NOMO-1 treated with dmso at 0.1 percent for 144 hours (cell line): ENCODE measurements at regions not wholly inside any gene's neighbourhood (a gene's known extent, or its start where the extent isn't known, plus 50 kb on each side); places are given as distances from the start of the nearest gene placed in this dataset.

Source experiments
- DNase-seq: peaks from one replicate; lab custom pipeline; 2025; ENCODE audit not compliant: unreplicated experiment; lab: John Stamatoyannopoulos, UW

GRCh38 chr9:32255026-32255425 is 129.4 kb upstream of the ACO1 start:
- DNase-seq, result no peak

- no peak for DNase-seq
Measured at GRCh38 chr9:32258482-32258881, 126.0 kb upstream of the ACO1 start.

GRCh38 chr9:32260151-32260862 is 124.1 kb upstream of the ACO1 start:
- DNase-seq, result no peak

GRCh38 chr9:32264170-32264864 is 120.1 kb upstream of the ACO1 start:
- DNase-seq, result no peak

- no peak for DNase-seq
Measured at GRCh38 chr9:32265037-32265436, 119.4 kb upstream of the ACO1 start.

GRCh38 chr9:32278991-32279390 is 105.5 kb upstream of the ACO1 start:
- DNase-seq, result no peak

GRCh38 chr9:32289756-32290155 is 94.7 kb upstream of the ACO1 start:
- DNase-seq, result no peak

- no peak for DNase-seq
Measured at GRCh38 chr9:32291370-32291769, 93.1 kb upstream of the ACO1 start.

- no peak for DNase-seq
Measured at GRCh38 chr9:32292611-32293010, 91.8 kb upstream of the ACO1 start.

- no peak for DNase-seq
Measured at GRCh38 chr9:32293091-32293490, 91.4 kb upstream of the ACO1 start.

GRCh38 chr9:32294106-32294505 is 90.3 kb upstream of the ACO1 start:
- no peak for DNase-seq

GRCh38 chr9:32300373-32300772 is 84.1 kb upstream of the ACO1 start:
- no peak for DNase-seq

GRCh38 chr9:32304495-32304894 is 79.9 kb upstream of the ACO1 start:
- no peak for DNase-seq

- DNase-seq, result no peak
Measured at GRCh38 chr9:32306006-32306405, 78.4 kb upstream of the ACO1 start.

GRCh38 chr9:32319312-32319929 is 65.0 kb upstream of the ACO1 start:
- DNase-seq, result no peak

GRCh38 chr9:32322622-32323021 is 61.8 kb upstream of the ACO1 start:
- no peak for DNase-seq

GRCh38 chr9:32326146-32326545 is 58.3 kb upstream of the ACO1 start:
- DNase-seq, result no peak

- DNase-seq, result no peak
Measured at GRCh38 chr9:32331240-32331639, 53.2 kb upstream of the ACO1 start.

- DNase-seq, result no peak
Measured at GRCh38 chr9:32334112-32334511, 50.3 kb upstream of the ACO1 start.
